LNCaP clone FGC (cell line): ENCODE measurements at regions not wholly inside any gene's neighbourhood (a gene's known extent, or its start where the extent isn't known, plus 50 kb on each side); places are given as distances from the start of the nearest gene placed in this dataset.

Experiments used
- DNase-seq: peaks from one replicate; pipeline ENCODE4 v3.0.0-alpha.2; 2011; ENCODE audit warnings: low read depth
- H3K4me3 ChIP-seq: 2 replicates; pipeline ENCODE4 v1.5.1; 2011; ENCODE audit warnings: mild to moderate bottlenecking, low read depth, low read length, control low read depth
- CTCF ChIP-seq: IDR thresholded peaks from 2 replicates; pipeline ENCODE4 v1.5.1; 2012; ENCODE audit warnings: mild to moderate bottlenecking; ENCODE audit not compliant: control insufficient read depth, insufficient read depth; ENCODE audit errors: extremely low read depth

- no peak for TF ChIP-seq CTCF
- no peak for DNase-seq
- no peak overlapping the region for H3K4me3 ChIP-seq
Measured at GRCh38 chr7:136259074-136259473, 281.9 kb upstream of the MTPN start.

- no peak for TF ChIP-seq CTCF
- H3K4me3 ChIP-seq, result no peak overlapping the region
- no peak for DNase-seq
Measured at GRCh38 chr7:136256491-136256890, 279.3 kb upstream of the MTPN start.

DNA sequence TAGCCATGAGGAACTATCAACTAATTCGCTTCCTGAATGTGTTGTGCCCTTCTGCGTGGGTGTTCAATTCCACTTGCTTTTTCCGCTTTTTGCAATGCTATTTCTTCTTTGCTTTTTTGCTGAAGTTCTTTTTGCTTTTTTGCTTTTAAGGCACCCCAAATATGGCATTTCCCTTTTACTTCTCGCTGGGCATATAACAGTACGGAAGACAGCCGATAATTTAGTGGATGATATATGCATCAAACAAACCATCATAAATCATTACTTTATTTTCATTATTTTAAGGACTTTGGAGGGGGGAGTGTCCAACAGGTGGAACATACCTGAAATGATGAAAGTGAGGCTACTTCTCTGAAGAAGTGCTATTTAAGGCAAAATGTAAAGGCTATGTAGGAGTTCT, 277.0 kb upstream of the MTPN start:
- TF ChIP-seq CTCF, result no peak
- DNase-seq, result no peak
- H3K4me3 ChIP-seq, result no peak overlapping the region

DNA sequence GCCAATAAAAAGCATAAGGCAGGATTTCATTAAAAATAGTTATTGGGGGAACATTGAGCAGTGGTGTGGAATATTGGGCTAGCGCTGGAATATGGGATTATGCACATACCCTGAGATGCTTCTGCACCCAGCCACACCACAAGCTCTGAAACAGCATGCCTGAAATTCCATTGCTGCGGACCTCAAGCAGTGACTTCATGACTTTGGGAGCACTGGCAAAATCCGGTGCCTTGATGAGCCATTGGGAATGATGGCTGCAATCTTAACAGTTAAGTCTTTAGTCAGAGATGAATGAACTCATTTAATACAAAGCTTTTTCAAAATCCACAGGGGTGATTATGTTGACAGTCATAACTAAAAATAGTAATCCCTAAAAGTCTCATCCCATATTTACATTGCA, 274.7 kb upstream of the MTPN start:
- no peak for DNase-seq
- no peak for TF ChIP-seq CTCF
- H3K4me3 ChIP-seq, result no peak overlapping the region

GRCh38 chr7:136247211-136247610, 270.1 kb upstream of the MTPN start:
- no peak for DNase-seq
- no peak overlapping the region for H3K4me3 ChIP-seq
- no peak for TF ChIP-seq CTCF

DNA sequence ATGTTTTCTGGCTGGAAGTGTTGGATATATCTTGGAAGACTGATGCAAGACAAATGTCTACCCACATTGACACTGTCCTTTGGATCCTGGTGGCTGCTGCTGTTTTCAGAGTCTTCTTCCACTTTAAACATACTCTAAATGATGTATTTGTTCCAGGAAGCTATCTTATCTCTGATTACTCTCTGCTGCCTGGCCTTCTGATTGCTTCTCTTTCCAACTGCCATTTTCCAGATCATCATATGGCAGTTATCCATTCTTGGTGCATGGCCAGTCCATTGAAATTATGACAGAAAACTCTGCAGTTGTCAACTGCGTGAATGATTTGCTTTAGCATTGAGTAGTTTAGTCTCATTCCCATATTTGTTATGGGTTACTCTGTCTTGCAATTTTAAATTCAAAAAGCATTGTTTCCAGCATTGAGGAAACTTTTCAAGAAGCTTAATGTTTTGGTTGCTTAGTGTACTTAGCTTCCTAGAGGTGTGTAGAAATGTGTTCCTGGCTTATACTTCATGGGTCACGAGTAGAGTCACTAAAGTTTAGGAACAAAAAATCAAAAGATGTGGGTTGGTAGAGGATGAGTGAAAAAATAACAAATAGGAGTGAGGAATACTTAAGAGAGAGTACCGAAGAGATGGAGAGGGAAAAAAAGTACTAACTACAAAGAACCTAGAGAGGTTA, 268.3 kb upstream of the MTPN start:
- no peak overlapping the region for H3K4me3 ChIP-seq
- no peak for DNase-seq
- no peak for TF ChIP-seq CTCF

GRCh38 chr7:136234040-136234439, 256.9 kb upstream of the MTPN start:
- DNase-seq, result no peak
- no peak for TF ChIP-seq CTCF
- H3K4me3 ChIP-seq, result no peak overlapping the region
